Hepatocyte (in vitro differentiated cells): ENCODE measurements at regions not wholly inside any gene's neighbourhood (a gene's known extent, or its start where the extent isn't known, plus 50 kb on each side); places are given as distances from the start of the nearest gene placed in this dataset.

Source experiments
- EZH2 ChIP-seq: fragments of 200-600 bp; sonication (generic); IDR thresholded peaks from 2 replicates; pipeline ENCODE4 v1.6.1; 2016; ENCODE audit warnings: antibody characterized with exemption, mild to moderate bottlenecking, borderline replicate concordance
- EZH2phosphoT487 ChIP-seq: fragments of 200-600 bp; sonication (generic); IDR thresholded peaks from one replicate; pipeline ENCODE4 v1.6.1; 2018; ENCODE audit warnings: antibody characterized with exemption, mild to moderate bottlenecking, low read depth, moderate library complexity; ENCODE audit not compliant: unreplicated experiment, severe bottlenecking
- TF ChIP-seq, protein P1 (sequence below): fragments of 200-600 bp; sonication (generic); IDR thresholded peaks from 2 replicates; pipeline ENCODE4 v1.5.1; 2016; ENCODE audit warnings: antibody characterized with exemption, mild to moderate bottlenecking; ENCODE audit not compliant: poor library complexity

DNA sequence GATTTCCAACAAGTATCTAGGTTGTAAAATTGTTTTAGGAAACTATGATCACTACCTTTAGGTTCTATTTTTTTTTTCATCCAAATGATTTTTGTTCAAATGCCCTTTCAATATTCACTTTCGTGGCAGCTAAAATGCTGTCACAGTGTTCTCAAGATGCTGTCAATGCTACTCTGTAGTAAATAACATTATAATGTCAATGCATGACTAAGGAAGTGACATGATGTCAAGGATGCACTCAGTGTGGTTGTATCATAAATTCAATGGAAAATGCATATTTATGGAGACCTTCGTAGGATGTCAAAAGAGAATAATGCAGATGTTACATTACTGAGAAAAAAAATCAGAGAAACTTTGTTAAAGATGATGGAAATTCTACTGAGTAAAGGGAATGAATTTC, 673.8 kb downstream of the ANKRD7 start:
- TF ChIP-seq, protein P1, sequence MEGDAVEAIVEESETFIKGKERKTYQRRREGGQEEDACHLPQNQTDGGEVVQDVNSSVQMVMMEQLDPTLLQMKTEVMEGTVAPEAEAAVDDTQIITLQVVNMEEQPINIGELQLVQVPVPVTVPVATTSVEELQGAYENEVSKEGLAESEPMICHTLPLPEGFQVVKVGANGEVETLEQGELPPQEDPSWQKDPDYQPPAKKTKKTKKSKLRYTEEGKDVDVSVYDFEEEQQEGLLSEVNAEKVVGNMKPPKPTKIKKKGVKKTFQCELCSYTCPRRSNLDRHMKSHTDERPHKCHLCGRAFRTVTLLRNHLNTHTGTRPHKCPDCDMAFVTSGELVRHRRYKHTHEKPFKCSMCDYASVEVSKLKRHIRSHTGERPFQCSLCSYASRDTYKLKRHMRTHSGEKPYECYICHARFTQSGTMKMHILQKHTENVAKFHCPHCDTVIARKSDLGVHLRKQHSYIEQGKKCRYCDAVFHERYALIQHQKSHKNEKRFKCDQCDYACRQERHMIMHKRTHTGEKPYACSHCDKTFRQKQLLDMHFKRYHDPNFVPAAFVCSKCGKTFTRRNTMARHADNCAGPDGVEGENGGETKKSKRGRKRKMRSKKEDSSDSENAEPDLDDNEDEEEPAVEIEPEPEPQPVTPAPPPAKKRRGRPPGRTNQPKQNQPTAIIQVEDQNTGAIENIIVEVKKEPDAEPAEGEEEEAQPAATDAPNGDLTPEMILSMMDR: no peak
- TF ChIP-seq EZH2 (no peak), EZH2phosphoT487 (no peak)
